ENCODE measurements at regions not wholly inside any gene's neighbourhood (a gene's known extent, or its start where the extent isn't known, plus 50 kb on each side); places are given as distances from the start of the nearest gene placed in this dataset.
A peak's percentile ranks its signal among the peaks of the same experiment; 100 is the strongest.
"Not testable (repeated sequence)": the region's sequence is repeated elsewhere in the genome, so short reads cannot be mapped to it uniquely, and the experiment has no call there.

GRCh38 chr5:162638849-162639248, 571.3 kb downstream of the GABRG2 start:
- no peak for DNase-seq

DNA sequence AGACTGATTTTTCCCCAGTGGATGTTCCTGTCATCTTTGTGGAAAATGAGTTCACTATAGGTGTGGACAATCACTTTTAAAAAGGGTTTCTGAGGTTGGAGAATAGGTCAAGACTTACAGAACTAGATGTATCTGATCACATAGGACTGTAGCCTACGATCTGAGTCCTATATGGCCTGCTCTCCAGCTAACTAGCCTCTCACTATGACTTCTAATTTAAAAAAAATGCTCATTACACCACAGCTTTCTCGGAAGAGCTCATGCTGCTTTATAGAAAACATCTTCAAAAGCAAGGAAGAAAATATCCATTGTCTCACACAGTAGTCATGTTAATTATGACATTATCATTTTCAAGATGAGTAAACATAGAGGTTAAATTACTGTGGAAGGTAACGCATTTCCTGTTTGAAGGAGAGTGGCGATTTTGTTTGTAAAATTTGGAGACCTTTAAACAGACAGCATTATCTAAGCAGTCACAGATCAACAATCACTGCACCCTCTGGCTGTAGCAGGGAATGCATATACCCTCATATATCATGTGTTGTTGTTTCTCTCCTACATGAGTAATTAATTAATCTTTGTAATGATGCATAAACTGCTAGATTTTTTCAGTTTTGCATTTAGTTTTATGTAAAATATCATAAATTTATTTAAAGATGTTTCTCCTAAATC, 573.7 kb downstream of the GABRG2 start:
- no peak for DNase-seq

- no peak for DNase-seq
Measured at GRCh38 chr5:162654661-162655405, 587.3 kb downstream of the GABRG2 start.

- no peak for DNase-seq
Measured at GRCh38 chr5:162657076-162657475, 589.5 kb downstream of the GABRG2 start.

- no peak for DNase-seq
Measured at GRCh38 chr5:162664846-162665245, 597.3 kb downstream of the GABRG2 start.

DNA sequence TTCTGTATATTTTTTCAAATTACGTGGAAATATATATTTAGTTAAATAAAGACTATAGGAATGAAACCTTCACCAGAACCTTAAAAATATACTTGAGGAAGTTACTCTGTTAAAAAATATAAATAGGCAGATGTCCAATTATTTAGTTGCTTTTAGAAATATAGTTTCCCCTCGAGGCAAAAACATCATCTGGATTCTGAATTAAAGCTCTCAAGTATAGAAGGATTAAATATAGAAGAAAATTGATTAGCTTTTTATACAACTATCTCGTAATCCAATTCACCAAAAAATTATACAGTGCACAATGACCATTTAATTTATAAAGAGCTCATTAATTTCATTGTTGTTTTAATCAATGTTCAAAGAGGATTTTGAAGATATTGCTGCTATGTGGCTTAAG, 601.4 kb downstream of the GABRG2 start:
- no peak for DNase-seq

DNA sequence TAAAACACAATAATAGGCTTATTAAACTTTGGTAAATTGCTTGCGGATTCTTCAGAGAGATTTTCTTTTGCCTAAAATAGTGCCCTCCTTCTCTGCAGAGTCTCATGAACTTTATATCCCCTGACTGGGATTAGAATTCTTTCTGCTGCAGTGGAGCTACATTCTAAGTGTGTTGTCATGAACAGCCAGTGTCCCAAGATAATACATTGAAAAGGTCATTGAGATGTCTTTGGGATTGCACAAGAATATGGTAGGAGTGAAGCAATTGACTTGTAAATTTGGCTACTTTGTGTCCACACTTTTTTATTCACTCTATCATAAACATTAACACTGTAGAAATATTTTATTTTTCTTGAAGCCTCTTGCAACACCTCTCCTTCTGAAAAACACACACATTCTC, 604.5 kb downstream of the GABRG2 start:
- DNase-seq = no peak

DNA sequence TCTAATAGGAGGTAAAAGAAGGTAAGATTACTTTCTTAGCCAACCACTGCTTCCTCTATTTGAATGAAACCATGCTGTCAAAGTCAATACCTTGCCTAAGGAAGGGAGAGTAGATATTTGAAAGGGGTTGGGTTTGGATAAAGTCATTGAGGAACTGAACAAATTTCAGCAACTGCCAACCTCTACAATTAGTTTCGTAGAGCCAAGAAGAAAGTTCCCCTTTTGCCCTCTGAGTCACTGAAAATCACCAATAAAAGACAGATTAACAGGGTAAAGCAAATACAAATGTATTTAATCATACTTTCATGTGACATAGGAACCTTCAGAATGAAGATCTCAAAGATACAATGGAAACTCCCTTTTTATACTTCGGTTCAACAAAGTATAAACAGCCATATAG, 615.7 kb downstream of the GABRG2 start:
- no peak for DNase-seq

DNA sequence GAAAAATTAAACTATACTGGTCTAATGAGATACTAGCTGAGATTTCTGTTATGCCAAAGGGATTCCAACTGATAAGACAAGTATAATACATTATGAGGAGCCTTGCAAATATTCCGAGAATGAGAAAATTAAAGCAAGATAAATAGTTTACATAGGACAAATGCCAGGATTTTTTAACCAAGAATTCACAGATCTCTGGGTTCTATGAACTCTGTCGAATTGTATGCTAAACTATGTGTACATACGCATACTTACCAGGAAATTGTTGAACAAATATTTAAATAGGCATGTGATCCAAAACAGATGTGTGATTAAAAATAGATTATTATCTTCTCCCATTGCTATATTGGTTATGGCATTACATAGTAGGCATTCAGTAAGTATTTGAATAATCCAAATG, 616.6 kb downstream of the GABRG2 start:
- no peak for DNase-seq

- DNase-seq = no peak
Measured at GRCh38 chr5:162685302-162685701, 617.7 kb downstream of the GABRG2 start.

- not testable (repeated sequence) for DNase-seq
Measured at GRCh38 chr5:162696272-162696671, 628.7 kb downstream of the GABRG2 start.

- no peak for DNase-seq
Measured at GRCh38 chr5:162699361-162699760, 631.8 kb downstream of the GABRG2 start.

- DNase-seq = no peak
Measured at GRCh38 chr5:162703914-162704313, 636.3 kb downstream of the GABRG2 start.

GRCh38 chr5:162711244-162711643, 643.7 kb downstream of the GABRG2 start:
- no peak for DNase-seq

- no peak for DNase-seq
Measured at GRCh38 chr5:162719720-162720119, 652.1 kb downstream of the GABRG2 start.

DNA sequence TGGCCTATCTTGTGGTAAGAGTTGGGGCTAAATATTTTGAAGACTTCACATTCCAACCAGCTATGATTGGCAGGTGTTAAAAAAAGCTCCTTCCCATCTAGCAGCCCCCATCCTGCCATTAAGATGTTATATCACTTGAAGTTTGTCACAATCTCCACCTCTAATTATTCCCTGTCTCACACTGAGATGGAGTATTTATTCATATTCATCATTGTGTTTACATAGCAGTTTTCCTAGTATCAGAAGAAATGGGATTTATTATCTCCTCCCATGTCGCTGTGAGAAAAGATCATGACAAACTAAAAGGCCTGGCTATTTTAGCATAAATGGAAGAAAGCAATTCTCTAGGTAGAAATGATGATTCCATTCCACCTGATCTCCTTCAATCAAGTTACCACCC, 653.6 kb downstream of the GABRG2 start:
- no peak for DNase-seq

DNA sequence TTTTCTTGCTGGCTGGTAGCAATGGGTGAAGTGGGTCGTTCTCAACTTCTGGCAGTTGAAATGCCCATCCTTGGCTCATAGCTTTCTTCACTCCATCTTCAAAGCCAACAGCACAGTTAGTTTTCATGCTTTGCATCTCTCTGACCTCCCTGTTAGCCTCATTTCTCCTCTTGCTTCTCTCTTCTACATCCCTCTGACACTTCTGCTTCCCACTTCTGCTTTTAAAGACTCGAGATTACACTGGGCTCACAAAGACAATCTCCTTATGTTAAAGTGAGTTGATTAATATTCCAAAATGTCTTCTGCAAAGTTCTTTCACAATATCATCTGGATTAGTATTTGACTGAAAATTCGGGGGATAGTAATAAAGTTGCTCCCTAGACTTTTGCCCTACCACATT, 684.8 kb upstream of the CCNG1 start:
- DNase-seq = no peak

DNA sequence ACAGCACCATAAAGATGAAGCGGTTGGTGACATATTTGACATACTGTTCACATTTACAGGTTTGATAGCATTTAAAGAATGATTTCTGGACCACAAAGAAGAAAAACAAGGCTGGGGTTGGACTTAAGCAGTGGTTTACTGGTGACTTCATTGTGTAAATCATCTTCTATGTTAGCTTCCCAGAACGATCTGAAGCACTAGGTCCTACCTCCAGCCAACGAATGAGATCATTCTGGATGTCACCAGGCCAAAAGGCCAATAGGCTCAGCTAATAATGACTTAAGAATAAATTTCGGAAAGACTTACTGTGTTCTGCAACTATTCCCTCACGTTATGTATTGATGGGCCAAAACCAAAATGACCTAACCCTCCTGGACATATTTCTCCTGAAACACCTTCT, 675.3 kb upstream of the CCNG1 start:
- no peak for DNase-seq

DNA sequence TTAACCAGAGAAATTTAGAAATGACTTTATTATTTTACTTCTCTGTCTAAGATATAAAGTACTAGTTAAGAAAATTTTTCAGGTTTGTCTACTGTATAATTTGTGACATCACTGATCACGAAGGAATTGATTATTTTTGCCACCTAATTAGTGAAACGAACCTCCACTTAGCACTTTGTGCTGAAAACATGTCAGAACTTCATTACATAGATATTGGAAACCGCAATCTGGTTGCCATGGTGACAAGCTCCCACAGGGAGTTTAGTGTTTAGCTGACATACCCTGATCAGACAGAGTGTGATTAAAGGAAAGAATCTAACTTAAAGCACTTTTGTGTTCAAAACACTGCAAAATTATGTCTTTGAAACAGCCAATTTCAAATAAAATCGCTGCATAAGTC, 668.4 kb upstream of the CCNG1 start:
- peak; percentile 1 for DNase-seq

DNA sequence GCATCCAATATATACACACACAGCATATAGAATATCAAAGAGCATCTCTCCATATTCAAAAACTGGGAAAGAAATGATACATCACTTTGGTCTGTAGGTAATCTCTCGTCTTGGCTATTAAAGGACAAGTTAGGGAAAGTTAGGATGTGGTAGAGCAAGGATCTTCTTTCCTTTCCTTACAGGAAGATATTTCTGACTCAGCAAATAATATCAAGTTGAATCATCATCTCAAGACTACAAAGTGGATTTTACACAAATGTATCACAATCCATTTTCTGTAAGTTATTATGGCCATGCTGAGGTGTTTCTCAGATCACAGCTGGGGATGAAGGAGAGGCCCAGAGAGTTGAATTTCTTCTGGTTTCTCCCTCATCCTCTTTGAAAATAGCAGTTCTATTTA, 651.7 kb upstream of the CCNG1 start:
- no peak for DNase-seq

DNA sequence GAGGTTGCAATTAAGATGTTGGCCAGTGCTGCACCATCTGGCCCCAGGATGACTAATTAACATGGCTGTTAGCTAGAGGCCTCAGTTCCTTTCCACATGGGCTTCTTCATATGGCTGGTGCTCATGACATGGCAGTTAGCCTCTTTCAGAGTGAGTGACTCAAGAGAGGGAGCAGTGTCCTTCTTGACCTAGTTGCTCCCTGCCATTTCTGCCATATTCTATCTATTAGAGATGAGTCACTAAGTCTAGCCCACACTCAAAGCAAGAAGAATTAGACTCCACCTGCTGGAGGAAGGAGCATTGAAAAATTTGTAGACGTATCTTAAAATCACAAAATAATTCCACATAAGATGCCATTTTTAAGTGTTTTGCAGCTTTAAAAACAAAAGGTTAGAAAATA, 651.2 kb upstream of the CCNG1 start:
- no peak for DNase-seq

GRCh38 chr5:162796507-162796906, 640.9 kb upstream of the CCNG1 start:
- no peak for DNase-seq

- no peak for DNase-seq
Measured at GRCh38 chr5:162800301-162800700, 637.1 kb upstream of the CCNG1 start.

DNA sequence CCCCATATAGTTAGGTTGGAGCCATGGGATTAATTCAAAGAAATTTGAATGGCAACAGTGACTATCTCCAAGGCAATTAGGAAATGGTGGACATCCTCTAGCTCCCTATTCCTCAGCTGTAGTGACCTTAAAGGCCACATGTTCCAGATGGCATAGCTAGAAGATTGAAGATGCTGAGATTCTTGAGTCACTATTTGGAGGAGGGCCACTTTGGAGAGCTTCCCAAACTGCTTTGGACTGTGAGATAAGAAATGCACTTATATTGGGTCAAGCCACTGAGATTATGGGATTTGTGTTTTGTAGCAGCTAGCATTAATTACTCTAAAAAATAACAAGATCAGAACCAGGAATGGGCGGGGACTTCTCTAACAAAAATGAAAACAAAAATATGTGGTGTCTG, 636.2 kb upstream of the CCNG1 start:
- DNase-seq = no peak

GRCh38 chr5:162806195-162806594, 631.2 kb upstream of the CCNG1 start:
- no peak for DNase-seq
